ENCODE measurements at regions not wholly inside any gene's neighbourhood (a gene's known extent, or its start where the extent isn't known, plus 50 kb on each side); places are given as distances from the start of the nearest gene placed in this dataset.

DNA sequence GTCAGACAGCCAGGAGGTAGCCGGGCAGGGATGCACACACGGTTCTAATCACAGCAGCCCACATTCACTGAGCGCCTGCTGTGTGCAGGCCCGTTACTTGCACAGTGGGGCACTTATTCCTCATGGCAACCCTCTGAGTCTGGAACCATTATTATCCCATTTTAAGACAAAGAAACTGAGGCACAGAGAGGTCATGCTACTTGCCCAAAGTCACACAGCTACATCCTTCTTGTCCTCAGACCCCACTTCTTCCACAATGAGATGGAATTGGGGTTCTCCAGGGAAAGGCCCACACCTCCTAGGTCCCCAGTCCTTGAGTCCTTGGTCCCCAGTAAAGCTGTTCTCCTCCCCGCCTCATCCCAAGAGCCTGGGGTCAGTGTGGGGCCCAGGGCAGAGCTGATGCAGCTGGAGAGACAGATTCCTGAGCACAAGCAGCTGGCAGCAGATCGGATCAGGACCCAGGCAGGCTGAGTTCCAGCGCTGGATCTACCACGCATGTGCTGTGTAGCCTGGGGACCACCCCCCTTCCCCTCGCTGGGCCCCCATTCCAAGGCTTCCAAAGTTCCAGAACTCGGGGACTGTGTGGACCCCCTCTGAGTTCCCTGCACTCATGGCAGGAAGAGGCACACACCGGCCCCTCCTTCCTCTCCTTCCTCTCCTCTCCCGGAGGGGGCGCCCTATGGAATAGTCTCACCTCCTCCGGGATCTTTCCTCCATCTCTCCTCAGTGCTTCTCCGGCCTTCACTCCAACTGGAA is 393.4 kb downstream of the MATN1 start:
- Histone ChIP-seq H3K4me1 (ENCODE audit: control insufficient read depth, insufficient read depth, low read length) (no peaks in the 10 kb centered on the region), H3K27me3 (replicated peaks in 1 of 2; ENCODE audit: control insufficient read depth in 2 of 2, insufficient read depth in 2 of 2, low read length in 1 of 2) (peaks cover 1 to 2% of the 10 kb centered on the region in 2 experiments), H3K4me3 (no peak overlapping the region), H3K79me2 (ENCODE audit: control insufficient read depth, insufficient read depth, low read length) (no peaks in the 10 kb centered on the region), H3K9ac (ENCODE audit: control insufficient read depth, insufficient read depth, low read length) (no peak overlapping the region), H3K36me3 (ENCODE audit: control insufficient read depth in 2 of 2, insufficient read depth in 2 of 2, low read length in 1 of 2) (no peaks in the 10 kb centered on the region), H2AFZ (ENCODE audit: control insufficient read depth, low read depth, low read length) (no peak overlapping the region), H3K4me2 (ENCODE audit: control insufficient read depth, insufficient read depth) (no peak overlapping the region), H3K9me3 (replicated peaks; ENCODE audit: control insufficient read depth, insufficient read depth, low read length) (no peaks in the 10 kb centered on the region), H4K20me1 (ENCODE audit: control insufficient read depth, insufficient read depth) (no peaks in the 10 kb centered on the region), H3K27ac (ENCODE audit: control insufficient read depth, insufficient read depth) (no peak overlapping the region)
- ChIA-PET SMC1A (ENCODE audit: uncharacterized antibody, unreplicated experiment) (no interaction called here), RAD21 (ENCODE audit: unreplicated experiment) (no interaction called here), CTCF (no interaction called here), POLR2A (no interaction called here)
- FAIRE-seq = no peak
- intact Hi-C loops (cut with micrococcal nuclease; ENCODE audit: unreplicated experiment) (no loop called here), in situ Hi-C loops (cut with MboI) (no loop called here)
- WGBS (ENCODE audit: insufficient coverage, insufficient replicate concordance, low lambda C conversion rate, missing lambda C conversion rate) = 28% methylated on average over 11 of the region's 15 CpGs
- no peak for DNase-seq (ENCODE audit: low read depth, low spot score)
- no peak for TF ChIP-seq MEF2A (IDR thresholded peaks at IDR 0.05; ENCODE audit: insufficient read depth, low read depth, low read length)
- no peak for TF ChIP-seq CBX3 (IDR thresholded peaks at IDR 0.05; ENCODE audit: borderline replicate concordance, low read depth)
- TF ChIP-seq NR2C1 (IDR thresholded peaks at IDR 0.05) = no peak
- TF ChIP-seq, protein P1, sequence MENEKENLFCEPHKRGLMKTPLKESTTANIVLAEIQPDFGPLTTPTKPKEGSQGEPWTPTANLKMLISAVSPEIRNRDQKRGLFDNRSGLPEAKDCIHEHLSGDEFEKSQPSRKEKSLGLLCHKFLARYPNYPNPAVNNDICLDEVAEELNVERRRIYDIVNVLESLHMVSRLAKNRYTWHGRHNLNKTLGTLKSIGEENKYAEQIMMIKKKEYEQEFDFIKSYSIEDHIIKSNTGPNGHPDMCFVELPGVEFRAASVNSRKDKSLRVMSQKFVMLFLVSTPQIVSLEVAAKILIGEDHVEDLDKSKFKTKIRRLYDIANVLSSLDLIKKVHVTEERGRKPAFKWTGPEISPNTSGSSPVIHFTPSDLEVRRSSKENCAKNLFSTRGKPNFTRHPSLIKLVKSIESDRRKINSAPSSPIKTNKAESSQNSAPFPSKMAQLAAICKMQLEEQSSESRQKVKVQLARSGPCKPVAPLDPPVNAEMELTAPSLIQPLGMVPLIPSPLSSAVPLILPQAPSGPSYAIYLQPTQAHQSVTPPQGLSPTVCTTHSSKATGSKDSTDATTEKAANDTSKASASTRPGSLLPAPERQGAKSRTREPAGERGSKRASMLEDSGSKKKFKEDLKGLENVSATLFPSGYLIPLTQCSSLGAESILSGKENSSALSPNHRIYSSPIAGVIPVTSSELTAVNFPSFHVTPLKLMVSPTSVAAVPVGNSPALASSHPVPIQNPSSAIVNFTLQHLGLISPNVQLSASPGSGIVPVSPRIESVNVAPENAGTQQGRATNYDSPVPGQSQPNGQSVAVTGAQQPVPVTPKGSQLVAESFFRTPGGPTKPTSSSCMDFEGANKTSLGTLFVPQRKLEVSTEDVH (IDR thresholded peaks at IDR 0.05; ENCODE audit: low read depth, partially characterized antibody) = no peak
- TF ChIP-seq, protein P2, sequence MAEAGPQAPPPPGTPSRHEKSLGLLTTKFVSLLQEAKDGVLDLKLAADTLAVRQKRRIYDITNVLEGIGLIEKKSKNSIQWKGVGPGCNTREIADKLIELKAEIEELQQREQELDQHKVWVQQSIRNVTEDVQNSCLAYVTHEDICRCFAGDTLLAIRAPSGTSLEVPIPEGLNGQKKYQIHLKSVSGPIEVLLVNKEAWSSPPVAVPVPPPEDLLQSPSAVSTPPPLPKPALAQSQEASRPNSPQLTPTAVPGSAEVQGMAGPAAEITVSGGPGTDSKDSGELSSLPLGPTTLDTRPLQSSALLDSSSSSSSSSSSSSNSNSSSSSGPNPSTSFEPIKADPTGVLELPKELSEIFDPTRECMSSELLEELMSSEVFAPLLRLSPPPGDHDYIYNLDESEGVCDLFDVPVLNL (IDR thresholded peaks at IDR 0.05; ENCODE audit: low read depth, low read length) = no peak
- TF ChIP-seq POLR2AphosphoS5 (IDR thresholded peaks at IDR 0.05; ENCODE audit: low read length) = no peak
- TF ChIP-seq TAF1 (IDR thresholded peaks at IDR 0.05; ENCODE audit: borderline replicate concordance, low read depth, low read length) = no peak
- TF ChIP-seq GATAD2B (conservative IDR thresholded peaks at IDR 0.05; ENCODE audit: low read depth) = no peak
- TF ChIP-seq, protein P3, sequence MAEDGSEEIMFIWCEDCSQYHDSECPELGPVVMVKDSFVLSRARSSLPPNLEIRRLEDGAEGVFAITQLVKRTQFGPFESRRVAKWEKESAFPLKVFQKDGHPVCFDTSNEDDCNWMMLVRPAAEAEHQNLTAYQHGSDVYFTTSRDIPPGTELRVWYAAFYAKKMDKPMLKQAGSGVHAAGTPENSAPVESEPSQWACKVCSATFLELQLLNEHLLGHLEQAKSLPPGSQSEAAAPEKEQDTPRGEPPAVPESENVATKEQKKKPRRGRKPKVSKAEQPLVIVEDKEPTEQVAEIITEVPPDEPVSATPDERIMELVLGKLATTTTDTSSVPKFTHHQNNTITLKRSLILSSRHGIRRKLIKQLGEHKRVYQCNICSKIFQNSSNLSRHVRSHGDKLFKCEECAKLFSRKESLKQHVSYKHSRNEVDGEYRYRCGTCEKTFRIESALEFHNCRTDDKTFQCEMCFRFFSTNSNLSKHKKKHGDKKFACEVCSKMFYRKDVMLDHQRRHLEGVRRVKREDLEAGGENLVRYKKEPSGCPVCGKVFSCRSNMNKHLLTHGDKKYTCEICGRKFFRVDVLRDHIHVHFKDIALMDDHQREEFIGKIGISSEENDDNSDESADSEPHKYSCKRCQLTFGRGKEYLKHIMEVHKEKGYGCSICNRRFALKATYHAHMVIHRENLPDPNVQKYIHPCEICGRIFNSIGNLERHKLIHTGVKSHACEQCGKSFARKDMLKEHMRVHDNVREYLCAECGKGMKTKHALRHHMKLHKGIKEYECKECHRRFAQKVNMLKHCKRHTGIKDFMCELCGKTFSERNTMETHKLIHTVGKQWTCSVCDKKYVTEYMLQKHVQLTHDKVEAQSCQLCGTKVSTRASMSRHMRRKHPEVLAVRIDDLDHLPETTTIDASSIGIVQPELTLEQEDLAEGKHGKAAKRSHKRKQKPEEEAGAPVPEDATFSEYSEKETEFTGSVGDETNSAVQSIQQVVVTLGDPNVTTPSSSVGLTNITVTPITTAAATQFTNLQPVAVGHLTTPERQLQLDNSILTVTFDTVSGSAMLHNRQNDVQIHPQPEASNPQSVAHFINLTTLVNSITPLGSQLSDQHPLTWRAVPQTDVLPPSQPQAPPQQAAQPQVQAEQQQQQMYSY (CRISPR knock-in tag; IDR thresholded peaks at IDR 0.05) = no peak
- TF ChIP-seq, protein P4, sequence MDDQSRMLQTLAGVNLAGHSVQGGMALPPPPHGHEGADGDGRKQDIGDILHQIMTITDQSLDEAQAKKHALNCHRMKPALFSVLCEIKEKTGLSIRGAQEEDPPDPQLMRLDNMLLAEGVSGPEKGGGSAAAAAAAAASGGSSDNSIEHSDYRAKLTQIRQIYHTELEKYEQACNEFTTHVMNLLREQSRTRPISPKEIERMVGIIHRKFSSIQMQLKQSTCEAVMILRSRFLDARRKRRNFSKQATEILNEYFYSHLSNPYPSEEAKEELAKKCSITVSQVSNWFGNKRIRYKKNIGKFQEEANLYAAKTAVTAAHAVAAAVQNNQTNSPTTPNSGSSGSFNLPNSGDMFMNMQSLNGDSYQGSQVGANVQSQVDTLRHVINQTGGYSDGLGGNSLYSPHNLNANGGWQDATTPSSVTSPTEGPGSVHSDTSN (IDR thresholded peaks at IDR 0.05; ENCODE audit: insufficient replicate concordance, low read depth, low read length) = no peak
- no peak for TF ChIP-seq ZNF274 (IDR thresholded peaks at IDR 0.05; ENCODE audit: insufficient read depth, insufficient read length)
- TF ChIP-seq, protein P5, sequence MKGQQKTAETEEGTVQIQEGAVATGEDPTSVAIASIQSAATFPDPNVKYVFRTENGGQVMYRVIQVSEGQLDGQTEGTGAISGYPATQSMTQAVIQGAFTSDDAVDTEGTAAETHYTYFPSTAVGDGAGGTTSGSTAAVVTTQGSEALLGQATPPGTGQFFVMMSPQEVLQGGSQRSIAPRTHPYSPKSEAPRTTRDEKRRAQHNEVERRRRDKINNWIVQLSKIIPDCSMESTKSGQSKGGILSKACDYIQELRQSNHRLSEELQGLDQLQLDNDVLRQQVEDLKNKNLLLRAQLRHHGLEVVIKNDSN (IDR thresholded peaks at IDR 0.05; ENCODE audit: borderline replicate concordance, extremely low read length, insufficient read depth, low read depth, low read length) = no peak
- no peak for TF ChIP-seq SMC3 (IDR thresholded peaks at IDR 0.05; ENCODE audit: borderline replicate concordance, low read length)
- no peak for TF ChIP-seq TCF7 (IDR thresholded peaks at IDR 0.05; ENCODE audit: borderline replicate concordance)
- BruUV-seq (replicated peaks) = no TSS peak
- no peak for ATAC-seq
